ENCODE measurements at regions not wholly inside any gene's neighbourhood (a gene's known extent, or its start where the extent isn't known, plus 50 kb on each side); places are given as distances from the start of the nearest gene placed in this dataset.

DNA sequence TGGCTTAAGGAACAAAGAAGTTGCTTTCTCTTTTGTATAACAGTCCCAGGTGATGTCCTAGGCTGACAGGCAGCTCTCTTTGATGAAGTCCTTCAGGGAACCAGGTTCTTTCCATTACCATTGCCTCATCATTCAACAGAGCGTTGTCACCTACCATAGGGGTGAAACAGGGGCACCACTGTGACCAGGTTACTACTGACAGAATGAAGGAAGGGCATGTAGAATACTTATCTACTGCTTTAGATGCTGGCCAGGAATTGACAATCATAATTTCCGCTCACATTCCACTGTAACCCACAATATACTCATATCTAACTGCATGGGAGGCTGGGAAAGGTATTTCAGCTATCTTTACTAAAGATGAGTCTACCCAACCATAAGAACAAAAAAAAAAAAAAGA lies 148.0 kb upstream of the FNDC3A start:
- H3K4me3 ChIP-seq (replicated peaks in 1 of 3; ENCODE audit: low read depth in 2 of 3, low read length in 3 of 3) = no peak overlapping the region
- peaks cover 8 to 24% (median 16%) of the 10 kb centered on the region in 3 donors for H3K27me3 Mint-ChIP-seq (ENCODE audit: low read depth in 3 of 3)
- peaks cover 15 to 42% (median 25%) of the 10 kb centered on the region in 7 donors for H3K9me3 Mint-ChIP-seq
- no peaks in the 10 kb centered on the region for H3K79me2 ChIP-seq (ENCODE audit: insufficient read depth, low read length)
- H3K4me3 Mint-ChIP-seq = peak overlapping the region in 1 of 2 donors; percentile 42
- H3K36me3 ChIP-seq (replicated peaks in 1 of 2; ENCODE audit: control insufficient read depth in 1 of 2, insufficient read depth in 2 of 2, low read length in 2 of 2) = no peaks in the 10 kb centered on the region
- no peak overlapping the region for H2AFZ ChIP-seq (ENCODE audit: insufficient read depth, low read depth, low read length, poor library complexity, severe bottlenecking)
- WGBS (ENCODE audit: insufficient coverage) = no CpG with 5 or more reads among the region's 2 CpGs
- peaks cover 16 to 20% of the 10 kb centered on the region in 2 donors for H3K4me1 ChIP-seq (ENCODE audit: control insufficient read depth in 1 of 2, insufficient read depth in 2 of 2, low read length in 2 of 2)
- no peak for DNase-seq
- peaks cover 17 to 20% of the 10 kb centered on the region in 2 donors for H3K36me3 Mint-ChIP-seq
- peak overlapping the region in 1 of 7 donors; percentile 63 for H3K27ac Mint-ChIP-seq
- H3K27ac ChIP-seq (ENCODE audit: low read depth in 1 of 2, low read length in 2 of 2) = no peak overlapping the region
- no peak overlapping the region for H3K9ac ChIP-seq (ENCODE audit: insufficient read depth, low read length, poor library complexity, severe bottlenecking)
- no peak overlapping the region for H3K4me2 ChIP-seq (replicated peaks; ENCODE audit: extremely low read depth, low read length, poor library complexity, severe bottlenecking)
- TF ChIP-seq, protein P1, sequence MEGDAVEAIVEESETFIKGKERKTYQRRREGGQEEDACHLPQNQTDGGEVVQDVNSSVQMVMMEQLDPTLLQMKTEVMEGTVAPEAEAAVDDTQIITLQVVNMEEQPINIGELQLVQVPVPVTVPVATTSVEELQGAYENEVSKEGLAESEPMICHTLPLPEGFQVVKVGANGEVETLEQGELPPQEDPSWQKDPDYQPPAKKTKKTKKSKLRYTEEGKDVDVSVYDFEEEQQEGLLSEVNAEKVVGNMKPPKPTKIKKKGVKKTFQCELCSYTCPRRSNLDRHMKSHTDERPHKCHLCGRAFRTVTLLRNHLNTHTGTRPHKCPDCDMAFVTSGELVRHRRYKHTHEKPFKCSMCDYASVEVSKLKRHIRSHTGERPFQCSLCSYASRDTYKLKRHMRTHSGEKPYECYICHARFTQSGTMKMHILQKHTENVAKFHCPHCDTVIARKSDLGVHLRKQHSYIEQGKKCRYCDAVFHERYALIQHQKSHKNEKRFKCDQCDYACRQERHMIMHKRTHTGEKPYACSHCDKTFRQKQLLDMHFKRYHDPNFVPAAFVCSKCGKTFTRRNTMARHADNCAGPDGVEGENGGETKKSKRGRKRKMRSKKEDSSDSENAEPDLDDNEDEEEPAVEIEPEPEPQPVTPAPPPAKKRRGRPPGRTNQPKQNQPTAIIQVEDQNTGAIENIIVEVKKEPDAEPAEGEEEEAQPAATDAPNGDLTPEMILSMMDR (IDR thresholded peaks at IDR 0.05) = no peak
- H3K4me1 Mint-ChIP-seq = peaks cover 38% of the 10 kb centered on the region
- H3K27me3 ChIP-seq (ENCODE audit: control insufficient read depth in 2 of 2, insufficient read depth in 2 of 2, low read length in 2 of 2) = peaks cover 12 to 13% of the 10 kb centered on the region in 2 donors
- intact Hi-C loops (cut with micrococcal nuclease) = no loop called here
- peaks cover 17 to 18% of the 10 kb centered on the region in 2 donors for H3K9me3 ChIP-seq (replicated peaks in 1 of 2; ENCODE audit: control insufficient read depth in 1 of 2, insufficient read depth in 1 of 2, low read length in 2 of 2)
- H4K20me1 ChIP-seq (ENCODE audit: insufficient read depth, low read length) = no peaks in the 10 kb centered on the region

DNA sequence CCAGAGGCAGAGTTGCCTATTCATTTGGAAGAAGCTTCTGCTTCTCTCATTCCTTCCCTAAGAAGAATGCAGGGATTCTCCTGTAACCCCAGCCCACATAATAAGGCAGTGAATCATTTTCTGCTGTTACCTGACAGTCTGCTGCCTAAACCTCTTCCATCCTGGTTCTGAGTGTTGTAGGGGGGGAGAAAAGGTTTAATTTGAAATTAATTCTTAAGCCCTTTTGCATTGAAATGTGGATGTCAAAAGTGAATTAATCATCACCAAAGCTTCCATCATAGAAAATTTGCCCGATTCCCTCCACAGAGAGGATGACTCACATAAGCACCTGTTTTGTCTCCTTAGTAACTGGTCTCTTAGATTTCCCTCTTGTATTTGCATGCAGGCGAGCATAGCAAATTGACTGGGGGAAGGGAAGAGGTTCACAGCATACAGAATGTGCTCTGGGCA lies 146.7 kb upstream of the FNDC3A start:
- H3K27ac Mint-ChIP-seq = peak overlapping the region in 4 of 7 donors; percentile 26 to 87 (median 78)
- no CpG with 5 or more reads among the region's 2 CpGs for WGBS (ENCODE audit: insufficient coverage)

More for the DNA sequence above, 146.7 kb upstream of the FNDC3A start:
- Histone ChIP-seq H3K79me2 (ENCODE audit: insufficient read depth, low read length) (no peaks in the 10 kb centered on the region), H2AFZ (ENCODE audit: insufficient read depth, low read depth, low read length, poor library complexity, severe bottlenecking) (no peak overlapping the region), H3K4me1 (ENCODE audit: control insufficient read depth in 1 of 2, insufficient read depth in 2 of 2, low read length in 2 of 2) (peaks cover 16 to 20% of the 10 kb centered on the region in 2 donors), H3K9me3 (replicated peaks in 1 of 2; ENCODE audit: control insufficient read depth in 1 of 2, insufficient read depth in 1 of 2, low read length in 2 of 2) (peaks cover 17 to 25% of the 10 kb centered on the region in 2 donors), H4K20me1 (ENCODE audit: insufficient read depth, low read length) (no peaks in the 10 kb centered on the region), H3K4me2 (replicated peaks; ENCODE audit: extremely low read depth, low read length, poor library complexity, severe bottlenecking) (no peak overlapping the region), H3K9ac (ENCODE audit: insufficient read depth, low read length, poor library complexity, severe bottlenecking) (no peak overlapping the region), H3K27ac (ENCODE audit: low read depth in 1 of 2, low read length in 2 of 2) (peak overlapping the region in 1 of 2 donors; percentile 18), H3K4me3 (replicated peaks in 1 of 3; ENCODE audit: low read depth in 2 of 3, low read length in 3 of 3) (peak overlapping the region in 1 of 3 experiments; percentile 12), H3K36me3 (replicated peaks in 1 of 2; ENCODE audit: control insufficient read depth in 1 of 2, insufficient read depth in 2 of 2, low read length in 2 of 2) (no peaks in the 10 kb centered on the region), H3K27me3 (ENCODE audit: control insufficient read depth in 2 of 2, insufficient read depth in 2 of 2, low read length in 2 of 2) (peaks cover 10 to 13% of the 10 kb centered on the region in 2 donors)
- peak; percentile 29 to 53 (median 46) for DNase-seq
- TF ChIP-seq, protein P1 (IDR thresholded peaks at IDR 0.05) = no peak
- Mint-ChIP-seq H3K27me3 (ENCODE audit: low read depth in 3 of 3) (peaks cover 6 to 22% (median 16%) of the 10 kb centered on the region in 3 donors), H3K4me3 (peak overlapping the region; percentile 7 to 59), H3K4me1 (peaks cover 38% of the 10 kb centered on the region), H3K36me3 (peaks cover 20% of the 10 kb centered on the region in 2 donors), H3K9me3 (peaks cover 19 to 46% (median 35%) of the 10 kb centered on the region in 7 donors)
- intact Hi-C loops (cut with micrococcal nuclease) = no loop called here
